BLaER1 (cell line): ENCODE measurements at regions not wholly inside any gene's neighbourhood (a gene's known extent, or its start where the extent isn't known, plus 50 kb on each side); places are given as distances from the start of the nearest gene placed in this dataset.

Source experiments
- H3K27ac ChIP-seq: shearing (Covaris generic); formaldehyde crosslinking; 2 replicates; pipeline ENCODE4 v1.8.1; 2022
- H3K27me3 ChIP-seq: shearing (Covaris generic); formaldehyde crosslinking; 2 replicates; pipeline ENCODE4 v1.8.1; 2022
- H3K36me3 ChIP-seq: shearing (Covaris generic); formaldehyde crosslinking; 2 replicates; pipeline ENCODE4 v1.8.1; 2022
- H3K4me1 ChIP-seq: shearing (Covaris generic); formaldehyde crosslinking; 2 replicates; pipeline ENCODE4 v1.8.1; 2022
- H3K4me2 ChIP-seq: shearing (Covaris generic); formaldehyde crosslinking; 2 replicates; pipeline ENCODE4 v1.8.1; 2022
- H3K4me3 ChIP-seq: shearing (Covaris generic); formaldehyde crosslinking; 2 replicates; pipeline ENCODE4 v1.8.1; 2022
- H3K9ac ChIP-seq: shearing (Covaris generic); formaldehyde crosslinking; 2 replicates; pipeline ENCODE4 v1.8.1; 2022
- H3K9me3 ChIP-seq: shearing (Covaris generic); formaldehyde crosslinking; 2 replicates; pipeline ENCODE4 v1.8.1; 2022
- H4K20me1 ChIP-seq: shearing (Covaris generic); formaldehyde crosslinking; 2 replicates; pipeline ENCODE4 v1.8.1; 2022
- Cebpa-rat ChIP-seq: shearing (Covaris generic); IDR thresholded peaks from 2 replicates; pipeline ENCODE4 v1.8.1; 2022

GRCh38 chr2:107685421-107685986 is 141.2 kb upstream of the RGPD4 start:
- Histone ChIP-seq H3K9ac (no peak overlapping the region), H3K27me3 (no peaks in the 10 kb centered on the region), H3K36me3 (no peaks in the 10 kb centered on the region), H4K20me1 (no peaks in the 10 kb centered on the region), H3K4me1 (no peaks in the 10 kb centered on the region), H3K27ac (no peak overlapping the region), H3K4me2 (no peak overlapping the region), H3K9me3 (no peaks in the 10 kb centered on the region), H3K4me3 (no peak overlapping the region)
- no peak for TF ChIP-seq Cebpa-rat

DNA sequence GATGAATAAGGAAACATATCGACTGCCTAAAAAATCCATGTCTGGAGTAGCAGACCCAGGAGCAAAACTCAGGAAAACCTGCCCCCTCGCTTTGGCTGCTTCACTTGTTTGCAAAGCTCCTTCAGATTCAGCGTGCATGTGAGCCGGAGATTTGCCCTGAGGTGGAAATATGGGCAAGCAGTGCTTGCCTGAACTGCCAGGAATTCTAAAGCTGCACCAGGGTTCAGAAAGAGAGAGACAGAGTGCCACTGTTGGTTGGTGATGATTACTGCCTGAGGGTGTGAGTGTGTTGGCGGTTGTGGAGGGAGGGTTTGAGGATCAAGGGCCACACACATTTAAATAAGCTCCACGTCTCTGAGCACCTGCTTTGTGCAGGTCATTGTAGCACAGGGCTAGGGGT is 139.6 kb upstream of the RGPD4 start:
- no peaks in the 10 kb centered on the region for H3K27me3 ChIP-seq
- H3K9ac ChIP-seq, result no peak overlapping the region
- H3K4me1 ChIP-seq, result no peaks in the 10 kb centered on the region
- H3K36me3 ChIP-seq, result no peaks in the 10 kb centered on the region
- no peak overlapping the region for H3K27ac ChIP-seq
- no peaks in the 10 kb centered on the region for H3K9me3 ChIP-seq
- H3K4me2 ChIP-seq, result no peak overlapping the region
- H4K20me1 ChIP-seq, result no peaks in the 10 kb centered on the region
- no peak overlapping the region for H3K4me3 ChIP-seq
- TF ChIP-seq Cebpa-rat, result no peak

GRCh38 chr2:107688135-107688534 is 138.6 kb upstream of the RGPD4 start:
- Histone ChIP-seq H3K4me2 (no peak overlapping the region), H3K27me3 (no peaks in the 10 kb centered on the region), H3K4me3 (no peak overlapping the region), H3K9ac (no peak overlapping the region), H3K36me3 (no peaks in the 10 kb centered on the region), H3K4me1 (no peaks in the 10 kb centered on the region), H4K20me1 (no peaks in the 10 kb centered on the region), H3K9me3 (no peaks in the 10 kb centered on the region), H3K27ac (no peak overlapping the region)
- no peak for TF ChIP-seq Cebpa-rat

DNA sequence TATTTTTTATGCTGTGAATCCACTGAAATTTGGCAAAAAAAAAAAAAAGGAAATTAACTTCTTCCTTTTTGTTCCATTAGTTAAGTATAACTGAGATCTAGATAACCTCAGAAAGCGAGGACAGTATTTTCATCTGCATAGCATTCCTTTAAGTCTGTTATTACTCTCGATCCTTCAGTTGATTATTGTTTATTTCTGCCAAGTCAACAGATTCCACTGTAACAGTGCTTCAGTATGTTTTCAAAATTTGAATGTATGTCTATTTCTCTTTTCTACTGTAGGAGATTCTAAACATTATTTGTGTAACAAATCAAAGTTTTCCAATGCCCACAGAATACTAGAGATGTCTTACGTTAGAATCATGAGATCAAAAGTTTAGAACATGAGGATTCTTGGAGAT is 133.1 kb upstream of the RGPD4 start:
- Histone ChIP-seq H3K4me3 (no peak overlapping the region), H3K9me3 (no peaks in the 10 kb centered on the region), H3K9ac (no peak overlapping the region), H4K20me1 (no peaks in the 10 kb centered on the region), H3K4me1 (no peaks in the 10 kb centered on the region), H3K4me2 (no peak overlapping the region), H3K36me3 (no peaks in the 10 kb centered on the region), H3K27ac (no peak overlapping the region), H3K27me3 (no peaks in the 10 kb centered on the region)
- no peak for TF ChIP-seq Cebpa-rat

DNA sequence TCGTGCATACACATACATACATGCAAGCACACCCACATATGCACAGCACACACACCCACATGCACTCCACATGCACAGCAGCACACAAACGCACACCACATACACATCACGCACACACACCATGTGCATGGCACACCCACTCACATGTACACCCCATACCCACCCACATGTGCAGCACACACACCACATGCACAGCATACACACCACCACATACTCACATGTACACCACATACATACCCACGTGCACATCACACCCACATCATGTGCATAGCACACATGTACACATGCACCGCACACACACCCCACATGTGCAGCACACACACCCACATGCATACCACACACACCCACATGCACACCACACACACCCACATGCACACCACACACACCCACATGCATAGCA is 132.0 kb upstream of the RGPD4 start:
- Histone ChIP-seq H3K9me3 (no peaks in the 10 kb centered on the region), H3K4me1 (no peaks in the 10 kb centered on the region), H3K9ac (no peak overlapping the region), H4K20me1 (no peaks in the 10 kb centered on the region), H3K36me3 (no peaks in the 10 kb centered on the region), H3K4me2 (no peak overlapping the region), H3K27me3 (no peaks in the 10 kb centered on the region), H3K27ac (no peak overlapping the region), H3K4me3 (no peak overlapping the region)
- no peak for TF ChIP-seq Cebpa-rat

GRCh38 chr2:107697385-107697784 is 129.3 kb upstream of the RGPD4 start:
- no peak overlapping the region for H3K4me3 ChIP-seq
- H3K36me3 ChIP-seq, result no peaks in the 10 kb centered on the region
- H3K4me1 ChIP-seq, result no peaks in the 10 kb centered on the region
- no peaks in the 10 kb centered on the region for H3K27me3 ChIP-seq
- no peak overlapping the region for H3K9ac ChIP-seq
- no peaks in the 10 kb centered on the region for H3K9me3 ChIP-seq
- no peaks in the 10 kb centered on the region for H4K20me1 ChIP-seq
- H3K27ac ChIP-seq, result no peak overlapping the region
- no peak for TF ChIP-seq Cebpa-rat
- H3K4me2 ChIP-seq, result no peak overlapping the region

GRCh38 chr2:107698861-107699260 is 127.8 kb upstream of the RGPD4 start:
- H4K20me1 ChIP-seq, result no peaks in the 10 kb centered on the region
- H3K4me3 ChIP-seq, result no peak overlapping the region
- H3K4me2 ChIP-seq, result no peak overlapping the region

GRCh38 chr2:107700073-107700472 is 126.6 kb upstream of the RGPD4 start:
- no peak overlapping the region for H3K4me2 ChIP-seq
- H3K27ac ChIP-seq, result no peak overlapping the region
- H3K4me3 ChIP-seq, result no peak overlapping the region
- H3K27me3 ChIP-seq, result no peaks in the 10 kb centered on the region
- H3K4me1 ChIP-seq, result no peaks in the 10 kb centered on the region
- no peak for TF ChIP-seq Cebpa-rat
- H3K9me3 ChIP-seq, result no peaks in the 10 kb centered on the region
- H4K20me1 ChIP-seq, result no peaks in the 10 kb centered on the region
- no peak overlapping the region for H3K9ac ChIP-seq
- no peaks in the 10 kb centered on the region for H3K36me3 ChIP-seq

More at GRCh38 chr2:107698861-107699260, 127.8 kb upstream of the RGPD4 start:
- no peak for TF ChIP-seq Cebpa-rat
- Histone ChIP-seq H3K36me3 (no peaks in the 10 kb centered on the region), H3K27ac (no peak overlapping the region), H3K9ac (no peak overlapping the region), H3K27me3 (no peaks in the 10 kb centered on the region), H3K4me1 (no peaks in the 10 kb centered on the region), H3K9me3 (no peaks in the 10 kb centered on the region)

GRCh38 chr2:107711941-107712340 is 114.8 kb upstream of the RGPD4 start:
- no peaks in the 10 kb centered on the region for H3K4me1 ChIP-seq
- no peak overlapping the region for H3K4me3 ChIP-seq
- H3K9ac ChIP-seq, result no peak overlapping the region
- no peaks in the 10 kb centered on the region for H4K20me1 ChIP-seq
- TF ChIP-seq Cebpa-rat, result no peak
- no peak overlapping the region for H3K4me2 ChIP-seq
- no peaks in the 10 kb centered on the region for H3K27me3 ChIP-seq
- H3K9me3 ChIP-seq, result no peaks in the 10 kb centered on the region
- no peaks in the 10 kb centered on the region for H3K36me3 ChIP-seq
- H3K27ac ChIP-seq, result no peak overlapping the region

- Histone ChIP-seq H3K9me3 (no peaks in the 10 kb centered on the region), H3K4me3 (0 out of 2 replicates have a peak overlapping the region, but pooled peaks have one; percentile 17), H4K20me1 (no peaks in the 10 kb centered on the region), H3K27me3 (no peaks in the 10 kb centered on the region), H3K4me2 (peak overlapping the region; percentile 66), H3K9ac (peak overlapping the region; percentile 20; the same call in 1 of the 2 replicates), H3K4me1 (no peaks in the 10 kb centered on the region), H3K27ac (peak overlapping the region; percentile 33; the same call in 1 of the 2 replicates), H3K36me3 (no peaks in the 10 kb centered on the region)
- no peak for TF ChIP-seq Cebpa-rat
Observed at GRCh38 chr2:107712857-107713256, 113.8 kb upstream of the RGPD4 start.

GRCh38 chr2:107717661-107718060 is 109.0 kb upstream of the RGPD4 start:
- TF ChIP-seq Cebpa-rat, result no peak
- H3K27me3 ChIP-seq, result no peaks in the 10 kb centered on the region
- H3K4me1 ChIP-seq, result no peaks in the 10 kb centered on the region
- H4K20me1 ChIP-seq, result no peaks in the 10 kb centered on the region
- no peak overlapping the region for H3K4me3 ChIP-seq
- H3K4me2 ChIP-seq, result no peak overlapping the region
- H3K9me3 ChIP-seq, result no peaks in the 10 kb centered on the region
- no peak overlapping the region for H3K9ac ChIP-seq
- H3K27ac ChIP-seq, result no peak overlapping the region
- H3K36me3 ChIP-seq, result no peaks in the 10 kb centered on the region
